Keratinocyte (primary cell): ENCODE measurements at regions not wholly inside any gene's neighbourhood (a gene's known extent, or its start where the extent isn't known, plus 50 kb on each side); places are given as distances from the start of the nearest gene placed in this dataset.

Experiments
- DNase-seq: peaks from one replicate; pipeline ENCODE4 v3.0.0-alpha.2; 2011; ENCODE audit warnings: low read depth, missing footprints, low spot score
- FAIRE-seq: peaks from 2 replicates; lab custom pipeline; 2011; peaks lifted over from hg19 to GRCh38; lab: Jason Lieb, UNC
- H2AFZ ChIP-seq: 2 replicates; pipeline ENCODE4 v1.6.0; 2012; ENCODE audit warnings: low read length, control low read depth, inconsistent platforms; ENCODE audit not compliant: control insufficient read depth
- H3K27ac ChIP-seq: 2 replicates; pipeline ENCODE4 v1.5.1; 2011; ENCODE audit warnings: low read length; ENCODE audit not compliant: control insufficient read depth, insufficient read depth
- H3K27me3 ChIP-seq: 3 replicates; pipeline ENCODE4 v1.6.0; 2011; ENCODE audit warnings: low read length; ENCODE audit not compliant: control insufficient read depth, insufficient read depth; ENCODE audit errors: extremely low read depth
- H3K36me3 ChIP-seq, 2 experiments: 2 replicates in 1 of 2; 3 replicates in 1 of 2; pipeline ENCODE4 v1.5.1; 2011; ENCODE audit warnings: low read length in 2 of 2, mild to moderate bottlenecking in 1 of 2; ENCODE audit not compliant: control insufficient read depth in 2 of 2, insufficient read depth in 2 of 2; ENCODE audit errors: extremely low read depth in 1 of 2
- H3K4me1 ChIP-seq: 3 replicates; pipeline ENCODE4 v1.5.1; 2011; ENCODE audit warnings: low read length; ENCODE audit not compliant: control insufficient read depth, insufficient read depth; ENCODE audit errors: extremely low read depth
- H3K4me2 ChIP-seq: 3 replicates; pipeline ENCODE4 v1.6.0; 2011; ENCODE audit warnings: low read depth, low read length; ENCODE audit not compliant: control insufficient read depth, insufficient read depth; ENCODE audit errors: extremely low read depth
- H3K4me3 ChIP-seq, 3 experiments: fragments of 200-600 bp in 1 of 3; sonication (generic) in 1 of 3; 2 replicates in 2 of 3; 3 replicates in 1 of 3; pipeline ENCODE4 v1.5.1; 2011 to 2016; ENCODE audit warnings: low read length in 3 of 3, mild to moderate bottlenecking in 3 of 3, control low read depth in 2 of 3, inconsistent platforms in 1 of 3, low read depth in 1 of 3, mixed read lengths in 1 of 3, mixed run types in 1 of 3, moderate library complexity in 1 of 3; ENCODE audit not compliant: control insufficient read depth in 2 of 3, insufficient read depth in 2 of 3; ENCODE audit errors: extremely low read depth in 1 of 3
- H3K79me2 ChIP-seq: 2 replicates; pipeline ENCODE4 v1.6.0; 2012; ENCODE audit warnings: low read length; ENCODE audit not compliant: control insufficient read depth, insufficient read depth
- H3K9ac ChIP-seq: 3 replicates; pipeline ENCODE4 v1.6.0; 2011; ENCODE audit warnings: low read length; ENCODE audit not compliant: control insufficient read depth, insufficient read depth; ENCODE audit errors: extremely low read depth
- H3K9me1 ChIP-seq: 3 replicates; pipeline ENCODE4 v1.6.0; 2011; ENCODE audit warnings: low read length; ENCODE audit not compliant: control insufficient read depth, insufficient read depth; ENCODE audit errors: extremely low read depth
- H3K9me3 ChIP-seq: 2 replicates; pipeline ENCODE4 v1.5.1; 2012; ENCODE audit warnings: low read depth, low read length; ENCODE audit not compliant: control insufficient read depth
- H4K20me1 ChIP-seq: 3 replicates; pipeline ENCODE4 v1.6.0; 2011; ENCODE audit warnings: low read length; ENCODE audit not compliant: control insufficient read depth, insufficient read depth; ENCODE audit errors: extremely low read depth
- CTCF ChIP-seq, 3 experiments: IDR thresholded peaks in 1 of 3; conservative IDR thresholded peaks in 1 of 3; optimal IDR thresholded peaks in 1 of 3; 2 replicates in 2 of 3; 3 replicates in 1 of 3; pipeline versions ENCODE3 to v1.5.1; 2011; ENCODE audit warnings: low read length in 3 of 3, mild to moderate bottlenecking in 3 of 3, moderate library complexity in 2 of 3, control low read depth in 1 of 3, inconsistent platforms in 1 of 3; ENCODE audit not compliant: insufficient read depth in 2 of 3; ENCODE audit errors: extremely low read depth in 1 of 3
- EZH2 ChIP-seq: IDR thresholded peaks from one replicate; pipeline ENCODE4 v1.6.1; 2012; ENCODE audit warnings: inconsistent platforms, mild to moderate bottlenecking, low read length, moderate library complexity
- dilution Hi-C: fragments of 300-500 bp; cut with MboI; formaldehyde crosslinking; loops from one replicate; pipeline ENCODE4 v1.7.0; 2020; ENCODE audit warnings: low sequenced_read_pairs; ENCODE audit not compliant: extremely low pct_ligation_motif_present

- Histone ChIP-seq H3K9me3 (no peaks in the 10 kb centered on the region), H3K9ac (no peak overlapping the region), H3K9me1 (no peaks in the 10 kb centered on the region), H3K36me3 (no peaks in the 10 kb centered on the region), H3K79me2 (no peaks in the 10 kb centered on the region), H3K4me2 (no peak overlapping the region), H3K4me1 (no peaks in the 10 kb centered on the region), H3K27ac (no peak overlapping the region), H4K20me1 (no peaks in the 10 kb centered on the region), H3K4me3 (no peak overlapping the region), H2AFZ (no peak overlapping the region), H3K27me3 (no peaks in the 10 kb centered on the region)
- TF ChIP-seq CTCF (optimal IDR thresholded peaks at IDR 0.05 in 1 of 3, IDR thresholded peaks at IDR 0.05 in 1 of 3, conservative IDR thresholded peaks at IDR 0.05 in 1 of 3; ENCODE audit: extremely low read depth in 1 of 3, insufficient read depth in 2 of 3, low read length in 3 of 3) = no peak
- no peak for TF ChIP-seq EZH2
- DNase-seq (no peak), FAIRE-seq (no peak)
- dilution Hi-C loops = loop anchor here (25.0 kb wide), 1 partner anchor 339 kb away; no protein-coding TSS in a partner anchor
Measured at GRCh38 chr4:181173046-181173445, 1070.2 kb upstream of the TENM3 start.

GRCh38 chr4:181176306-181176705 lies 1066.9 kb upstream of the TENM3 start:
- Histone ChIP-seq H3K9me1 (no peaks in the 10 kb centered on the region), H3K9ac (no peak overlapping the region), H2AFZ (no peak overlapping the region), H3K79me2 (no peaks in the 10 kb centered on the region), H4K20me1 (no peaks in the 10 kb centered on the region), H3K4me3 (no peak overlapping the region), H3K4me1 (no peaks in the 10 kb centered on the region), H3K36me3 (no peaks in the 10 kb centered on the region), H3K27ac (no peak overlapping the region), H3K9me3 (no peaks in the 10 kb centered on the region), H3K4me2 (no peak overlapping the region), H3K27me3 (no peaks in the 10 kb centered on the region)
- DNase-seq = no peak
- TF ChIP-seq EZH2 = no peak
- TF ChIP-seq CTCF (optimal IDR thresholded peaks at IDR 0.05 in 1 of 3, IDR thresholded peaks at IDR 0.05 in 1 of 3, conservative IDR thresholded peaks at IDR 0.05 in 1 of 3; ENCODE audit: extremely low read depth in 1 of 3, insufficient read depth in 2 of 3, low read length in 3 of 3) = no peak
- no peak for FAIRE-seq
- dilution Hi-C loops = no loop called here
